Endothelial cell of umbilical vein (primary cell): ENCODE measurements at regions not wholly inside any gene's neighbourhood (a gene's known extent, or its start where the extent isn't known, plus 50 kb on each side); places are given as distances from the start of the nearest gene placed in this dataset.

Experiments used
- BruUV-seq: library from RNA; stranded (reverse); fragments of 400-500 nt; replicated peaks from 2 replicates; lab custom pipeline; 2021; lab: Mats Ljungman, UMichigan
- CTCF ChIA-PET: fragments of 300-600, 350-600 bp; sonication (Branson Sonifier 250); formaldehyde crosslinking; loops from one replicate; lab custom pipeline; 2021; ENCODE audit warnings: antibody characterized with exemption, inconsistent platforms; lab: Charles Lee
- POLR2A ChIA-PET: fragments of 300-600, 350-600 bp; sonication (Branson Sonifier 250); formaldehyde crosslinking; loops from one replicate; lab custom pipeline; 2021; ENCODE audit warnings: antibody characterized with exemption, inconsistent platforms; lab: Charles Lee
- DNase-seq: peaks from one replicate; pipeline ENCODE4 v3.0.0-alpha.2; 2011; ENCODE audit warnings: low read depth, low spot score
- FAIRE-seq: peaks from 2 replicates; lab custom pipeline; 2011; peaks lifted over from hg19 to GRCh38; lab: Jason Lieb, UNC
- H2AFZ ChIP-seq: 2 replicates; pipeline ENCODE4 v1.6.0; 2012; ENCODE audit warnings: low read depth, low read length, control low read depth, inconsistent platforms
- H3K27ac ChIP-seq: 2 replicates; pipeline ENCODE4 v1.5.1; 2011; ENCODE audit warnings: low read depth, mild to moderate bottlenecking, control low read depth, low read length, moderate library complexity; ENCODE audit not compliant: insufficient read depth
- H3K27me3 ChIP-seq, 2 experiments: 2 replicates each; pipeline versions ENCODE4 v1.6.0 to v1.6.1; 2011; ENCODE audit warnings: low read length in 2 of 2, mixed read lengths in 1 of 2; ENCODE audit not compliant: control insufficient read depth in 2 of 2, insufficient read depth in 2 of 2
- H3K36me3 ChIP-seq, 2 experiments: 2 replicates in 1 of 2; 3 replicates in 1 of 2; pipeline ENCODE4 v1.5.1; 2011; ENCODE audit warnings: low read length in 2 of 2, mild to moderate bottlenecking in 1 of 2, moderate library complexity in 1 of 2; ENCODE audit not compliant: control insufficient read depth in 2 of 2, insufficient read depth in 2 of 2; ENCODE audit errors: extremely low read depth in 1 of 2
- H3K4me1 ChIP-seq: 3 replicates; pipeline ENCODE4 v1.5.1; 2011; ENCODE audit warnings: mild to moderate bottlenecking, low read length; ENCODE audit not compliant: control insufficient read depth, insufficient read depth; ENCODE audit errors: extremely low read depth
- H3K4me2 ChIP-seq: 2 replicates; pipeline ENCODE4 v1.6.1; 2011; ENCODE audit warnings: low read length, control low read depth, mixed read lengths; ENCODE audit not compliant: insufficient read depth
- H3K4me3 ChIP-seq, 3 experiments: fragments of 200-600 bp in 1 of 3; sonication (generic), shearing (Covaris generic) in 1 of 3; replicated peaks in 1 of 3; 2 replicates each; pipeline ENCODE4 v1.5.1; 2011 to 2016; ENCODE audit warnings: control low read depth in 3 of 3, low read length in 3 of 3, mild to moderate bottlenecking in 2 of 3, inconsistent platforms in 1 of 3, low read depth in 1 of 3, moderate library complexity in 1 of 3; ENCODE audit not compliant: insufficient read depth in 1 of 3
- H3K79me2 ChIP-seq: 2 replicates; pipeline ENCODE4 v1.6.0; 2012; ENCODE audit warnings: low read length, inconsistent platforms; ENCODE audit not compliant: control insufficient read depth, insufficient read depth
- H3K9ac ChIP-seq: replicated peaks from 2 replicates; pipeline ENCODE3; 2011; ENCODE audit warnings: low read length, control low read depth; ENCODE audit not compliant: insufficient read depth; ENCODE audit errors: extremely low read depth
- H3K9me1 ChIP-seq: replicated peaks from 3 replicates; pipeline ENCODE4 v1.6.0; 2011; ENCODE audit warnings: mild to moderate bottlenecking, low read length; ENCODE audit not compliant: control insufficient read depth, insufficient read depth; ENCODE audit errors: extremely low read depth
- H3K9me3 ChIP-seq: replicated peaks from 2 replicates; pipeline ENCODE4 v1.5.1; 2012; ENCODE audit warnings: low read length, inconsistent platforms; ENCODE audit not compliant: control insufficient read depth, insufficient read depth
- H4K20me1 ChIP-seq: replicated peaks from 2 replicates; pipeline ENCODE3; 2011; ENCODE audit warnings: mild to moderate bottlenecking, low read length; ENCODE audit not compliant: control insufficient read depth, insufficient read depth; ENCODE audit errors: extremely low read depth
- EZH2 ChIP-seq: IDR thresholded peaks from 2 replicates; pipeline ENCODE4 v1.6.1; 2012; ENCODE audit warnings: borderline replicate concordance, low read depth, mild to moderate bottlenecking, moderate library complexity, low read length, inconsistent platforms; ENCODE audit not compliant: severe bottlenecking
- FOS ChIP-seq: IDR thresholded peaks from 2 replicates; pipeline ENCODE4 v1.6.1; 2011; ENCODE audit warnings: mild to moderate bottlenecking, low read length, moderate library complexity, borderline replicate concordance; ENCODE audit not compliant: insufficient read depth
- GATA2 ChIP-seq: IDR thresholded peaks from 2 replicates; pipeline ENCODE4 v1.7.0; 2011; ENCODE audit warnings: low read depth, mild to moderate bottlenecking, moderate library complexity, mixed read lengths, low read length; ENCODE audit not compliant: insufficient read length, insufficient read depth
- JUN ChIP-seq: IDR thresholded peaks from 2 replicates; pipeline ENCODE4 v1.6.1; 2011; ENCODE audit warnings: borderline replicate concordance, low read depth; ENCODE audit not compliant: insufficient read length, insufficient read depth
- MYC ChIP-seq: IDR thresholded peaks from one replicate; pipeline ENCODE4 v1.6.1; 2011; ENCODE audit warnings: mild to moderate bottlenecking, low read depth, low read length
- POLR2A ChIP-seq: IDR thresholded peaks from 2 replicates; pipeline ENCODE4 v1.6.1; 2012; ENCODE audit warnings: low read depth, mild to moderate bottlenecking, control low read depth, low read length
- POLR2AphosphoS5 ChIP-seq: IDR thresholded peaks from 2 replicates; pipeline ENCODE4 v1.6.1; 2012; ENCODE audit warnings: low read depth, mild to moderate bottlenecking, control low read depth, low read length, moderate library complexity; ENCODE audit not compliant: insufficient read depth
- dilution Hi-C: fragments of 300-500 bp; cut with MboI; formaldehyde crosslinking; loops from one replicate; pipeline ENCODE4 v1.15.0; 2019; ENCODE audit warnings: low sequenced_read_pairs; ENCODE audit not compliant: extremely low pct_ligation_motif_present
- intact Hi-C: fragments of 100-400 bp; cut with micrococcal nuclease; formaldehyde crosslinking; loops from one replicate; pipeline ENCODE4 v1.10.0; 2022
- TF ChIP-seq, protein P1 (sequence below): IDR thresholded peaks from 2 replicates; pipeline ENCODE4 v1.6.1; 2011; ENCODE audit not compliant: insufficient read depth, insufficient read length
- TF ChIP-seq, protein P2 (sequence below), 2 donors: IDR thresholded peaks; 1 replicate in 1 of 2; 2 replicates in 1 of 2; pipeline ENCODE4 v1.5.1; 2011; ENCODE audit warnings: low read length in 2 of 2, mild to moderate bottlenecking in 2 of 2, moderate library complexity in 2 of 2, control low read depth in 1 of 2, inconsistent platforms in 1 of 2, low read depth in 1 of 2; ENCODE audit not compliant: insufficient read depth in 1 of 2; ENCODE audit errors: extremely low read depth in 1 of 2

DNA sequence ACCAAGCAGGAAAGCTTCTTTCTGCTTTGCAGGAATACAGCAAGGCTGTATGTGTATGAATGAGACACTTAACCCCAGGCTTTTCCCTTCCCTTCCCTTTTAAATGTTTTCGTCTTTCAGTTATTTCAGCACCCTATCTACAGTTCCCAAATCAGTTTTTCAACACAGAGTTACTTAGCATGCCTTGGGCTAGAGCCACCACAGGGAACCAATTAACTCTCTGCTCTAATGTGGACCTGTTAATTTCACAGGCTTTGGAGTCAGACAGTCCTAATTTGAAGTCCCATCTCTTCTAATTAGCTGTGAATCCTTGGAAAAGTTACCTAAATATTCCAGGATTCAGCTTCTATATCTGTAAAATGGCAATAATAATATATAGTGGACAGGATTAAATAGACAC, 89.2 kb upstream of the REG3A start:
- H3K4me3 ChIP-seq = no peak overlapping the region
- H3K36me3 ChIP-seq = no peaks in the 10 kb centered on the region
- ChIA-PET POLR2A (no interaction called here), CTCF (interaction anchor here (1.4 kb wide), 1 partner anchor 10 kb away, joined by 3 read pairs; no protein-coding TSS in a partner anchor)
- H3K9me3 ChIP-seq = peaks cover 10% of the 10 kb centered on the region
- H4K20me1 ChIP-seq = no peaks in the 10 kb centered on the region
- intact Hi-C loops (no loop called here), dilution Hi-C loops (no loop called here)
- no peaks in the 10 kb centered on the region for H3K27me3 ChIP-seq
- H3K9ac ChIP-seq = no peak overlapping the region
- H3K79me2 ChIP-seq = no peaks in the 10 kb centered on the region
- TF ChIP-seq FOS (no peak), EZH2 (no peak), POLR2AphosphoS5 (no peak), POLR2A (no peak), GATA2 (no peak), MYC (no peak), JUN (no peak)
- TF ChIP-seq, protein P1, sequence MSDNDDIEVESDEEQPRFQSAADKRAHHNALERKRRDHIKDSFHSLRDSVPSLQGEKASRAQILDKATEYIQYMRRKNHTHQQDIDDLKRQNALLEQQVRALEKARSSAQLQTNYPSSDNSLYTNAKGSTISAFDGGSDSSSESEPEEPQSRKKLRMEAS = no peak
- TF ChIP-seq, protein P2, sequence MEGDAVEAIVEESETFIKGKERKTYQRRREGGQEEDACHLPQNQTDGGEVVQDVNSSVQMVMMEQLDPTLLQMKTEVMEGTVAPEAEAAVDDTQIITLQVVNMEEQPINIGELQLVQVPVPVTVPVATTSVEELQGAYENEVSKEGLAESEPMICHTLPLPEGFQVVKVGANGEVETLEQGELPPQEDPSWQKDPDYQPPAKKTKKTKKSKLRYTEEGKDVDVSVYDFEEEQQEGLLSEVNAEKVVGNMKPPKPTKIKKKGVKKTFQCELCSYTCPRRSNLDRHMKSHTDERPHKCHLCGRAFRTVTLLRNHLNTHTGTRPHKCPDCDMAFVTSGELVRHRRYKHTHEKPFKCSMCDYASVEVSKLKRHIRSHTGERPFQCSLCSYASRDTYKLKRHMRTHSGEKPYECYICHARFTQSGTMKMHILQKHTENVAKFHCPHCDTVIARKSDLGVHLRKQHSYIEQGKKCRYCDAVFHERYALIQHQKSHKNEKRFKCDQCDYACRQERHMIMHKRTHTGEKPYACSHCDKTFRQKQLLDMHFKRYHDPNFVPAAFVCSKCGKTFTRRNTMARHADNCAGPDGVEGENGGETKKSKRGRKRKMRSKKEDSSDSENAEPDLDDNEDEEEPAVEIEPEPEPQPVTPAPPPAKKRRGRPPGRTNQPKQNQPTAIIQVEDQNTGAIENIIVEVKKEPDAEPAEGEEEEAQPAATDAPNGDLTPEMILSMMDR (IDR thresholded peaks at IDR 0.05; ENCODE audit: extremely low read depth in 1 of 2, insufficient read depth in 1 of 2, low read depth in 1 of 2, low read length in 2 of 2) = no peak
- H2AFZ ChIP-seq = no peak overlapping the region
- H3K9me1 ChIP-seq = no peaks in the 10 kb centered on the region
- no peak overlapping the region for H3K4me2 ChIP-seq
- FAIRE-seq (no peak), DNase-seq (no peak)
- BruUV-seq = no TSS peak
- no peak overlapping the region for H3K27ac ChIP-seq
- no peaks in the 10 kb centered on the region for H3K4me1 ChIP-seq
